ENCODE measurements at regions not wholly inside any gene's neighbourhood (a gene's known extent, or its start where the extent isn't known, plus 50 kb on each side); places are given as distances from the start of the nearest gene placed in this dataset.

DNA sequence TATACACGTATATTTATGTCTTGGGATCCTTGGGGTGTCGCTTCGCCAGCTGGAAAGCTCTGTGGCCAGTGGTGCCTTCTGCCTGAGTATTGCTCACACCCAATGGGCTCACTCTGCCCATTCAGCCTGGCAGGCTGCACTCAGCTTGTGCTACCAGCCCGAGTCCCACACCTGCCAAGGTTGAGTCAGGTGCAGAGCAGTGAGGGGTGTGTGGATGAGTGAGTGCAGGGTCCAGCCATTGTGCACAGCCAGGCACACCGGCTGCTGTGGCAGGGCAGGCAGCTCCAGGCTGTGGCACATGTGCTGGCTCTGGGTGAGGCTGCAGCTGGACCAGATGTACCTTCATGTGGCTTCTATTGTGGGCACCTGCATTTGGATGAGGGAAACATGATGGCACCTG, 496.9 kb upstream of the LINC00305 start:
- 88 to 94% methylated on average over 5 of the region's 5 CpGs for WGBS, 2 donors
- Histone ChIP-seq H3K9me3 (no peaks in the 10 kb centered on the region), H3K36me3 (no peaks in the 10 kb centered on the region), H3K4me1 (no peaks in the 10 kb centered on the region), H3K27ac (no peak overlapping the region), H3K27me3 (no peaks in the 10 kb centered on the region), H3K4me3 (no peak overlapping the region)
- DNase-seq = no peak
- intact Hi-C loops (cut with DNase I) = no loop called here
- no peak for TF ChIP-seq EP300 (IDR thresholded peaks at IDR 0.05)
- TF ChIP-seq POLR2AphosphoS5 (IDR thresholded peaks at IDR 0.05) = no peak
- TF ChIP-seq, protein P1, sequence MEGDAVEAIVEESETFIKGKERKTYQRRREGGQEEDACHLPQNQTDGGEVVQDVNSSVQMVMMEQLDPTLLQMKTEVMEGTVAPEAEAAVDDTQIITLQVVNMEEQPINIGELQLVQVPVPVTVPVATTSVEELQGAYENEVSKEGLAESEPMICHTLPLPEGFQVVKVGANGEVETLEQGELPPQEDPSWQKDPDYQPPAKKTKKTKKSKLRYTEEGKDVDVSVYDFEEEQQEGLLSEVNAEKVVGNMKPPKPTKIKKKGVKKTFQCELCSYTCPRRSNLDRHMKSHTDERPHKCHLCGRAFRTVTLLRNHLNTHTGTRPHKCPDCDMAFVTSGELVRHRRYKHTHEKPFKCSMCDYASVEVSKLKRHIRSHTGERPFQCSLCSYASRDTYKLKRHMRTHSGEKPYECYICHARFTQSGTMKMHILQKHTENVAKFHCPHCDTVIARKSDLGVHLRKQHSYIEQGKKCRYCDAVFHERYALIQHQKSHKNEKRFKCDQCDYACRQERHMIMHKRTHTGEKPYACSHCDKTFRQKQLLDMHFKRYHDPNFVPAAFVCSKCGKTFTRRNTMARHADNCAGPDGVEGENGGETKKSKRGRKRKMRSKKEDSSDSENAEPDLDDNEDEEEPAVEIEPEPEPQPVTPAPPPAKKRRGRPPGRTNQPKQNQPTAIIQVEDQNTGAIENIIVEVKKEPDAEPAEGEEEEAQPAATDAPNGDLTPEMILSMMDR (IDR thresholded peaks at IDR 0.05) = no peak

DNA sequence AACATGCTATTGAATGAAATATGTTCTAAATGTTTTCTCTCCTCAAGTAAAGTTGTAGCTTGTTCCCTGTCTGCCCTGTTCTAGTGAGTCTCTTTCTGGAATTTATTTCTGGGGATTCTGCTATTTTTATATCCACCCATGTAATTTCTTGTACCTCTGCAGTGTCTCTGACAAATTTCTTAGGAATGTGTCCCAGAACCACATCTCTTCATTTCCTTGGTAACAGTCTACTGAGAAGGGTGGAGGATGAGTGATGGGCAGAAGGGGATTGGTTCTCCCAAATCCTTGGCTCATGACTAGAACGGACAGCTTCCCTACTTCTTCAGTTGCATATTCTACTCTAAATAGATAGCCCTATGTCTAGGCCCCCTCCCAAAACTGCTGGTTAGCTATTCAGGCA, 490.6 kb upstream of the LINC00305 start:
- H3K36me3 ChIP-seq = no peaks in the 10 kb centered on the region
- intact Hi-C loops (cut with DNase I) = no loop called here
- TF ChIP-seq EP300 (IDR thresholded peaks at IDR 0.05) (no peak), POLR2A (IDR thresholded peaks at IDR 0.05) (no peak), POLR2AphosphoS5 (IDR thresholded peaks at IDR 0.05) (no peak)
- TF ChIP-seq, protein P1 (IDR thresholded peaks at IDR 0.05) = no peak
- H3K4me3 ChIP-seq = no peak overlapping the region
- no peaks in the 10 kb centered on the region for H3K9me3 ChIP-seq
- H3K27ac ChIP-seq = no peak overlapping the region
- H3K4me1 ChIP-seq = no peaks in the 10 kb centered on the region
- 90 to 95% methylated on average over 1 of the region's 1 CpG for WGBS, 2 donors
- H3K27me3 ChIP-seq = no peaks in the 10 kb centered on the region
- no peak for DNase-seq

DNA sequence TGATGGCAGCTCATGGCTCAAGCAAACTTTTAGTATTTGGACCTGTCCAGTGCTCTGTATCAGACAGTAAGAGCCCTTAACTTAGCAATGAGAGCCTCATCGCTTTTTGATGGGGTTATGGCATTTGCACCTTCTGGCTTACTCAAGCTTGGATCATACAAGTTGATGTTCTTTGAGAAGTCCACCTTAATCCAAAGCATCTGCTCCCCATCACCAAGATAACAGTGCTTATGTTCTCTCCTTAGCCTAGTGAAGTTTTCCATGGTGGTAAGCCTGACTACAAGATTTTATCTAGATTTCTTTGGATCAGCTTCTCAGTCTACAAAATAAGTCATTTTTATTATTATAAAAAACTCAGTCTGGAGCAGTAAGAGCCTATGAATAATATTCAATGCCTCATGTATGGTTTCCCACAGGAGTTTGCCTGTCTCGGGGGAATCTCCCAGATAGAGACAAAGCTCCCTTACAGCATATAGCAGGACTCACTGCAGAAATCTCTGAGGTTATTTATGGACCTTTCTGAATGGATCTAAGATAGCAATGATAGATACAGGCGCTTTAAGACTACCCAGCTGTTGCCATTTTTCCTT, 472.2 kb upstream of the LINC00305 start:
- DNase-seq = no peak
- Histone ChIP-seq H3K9me3 (no peaks in the 10 kb centered on the region), H3K4me3 (no peak overlapping the region), H3K27ac (no peak overlapping the region), H3K27me3 (no peaks in the 10 kb centered on the region), H3K4me1 (no peaks in the 10 kb centered on the region), H3K36me3 (no peaks in the 10 kb centered on the region)
- TF ChIP-seq EP300 (IDR thresholded peaks at IDR 0.05) = no peak
- TF ChIP-seq, protein P1 (IDR thresholded peaks at IDR 0.05) = no peak
- TF ChIP-seq POLR2A (IDR thresholded peaks at IDR 0.05) = no peak
- no peak for TF ChIP-seq POLR2AphosphoS5 (IDR thresholded peaks at IDR 0.05)
- intact Hi-C loops (cut with DNase I) = no loop called here
- 90 to 93% methylated on average over 3 of the region's 3 CpGs for whole genome bisulfite sequencing, 2 donors

DNA sequence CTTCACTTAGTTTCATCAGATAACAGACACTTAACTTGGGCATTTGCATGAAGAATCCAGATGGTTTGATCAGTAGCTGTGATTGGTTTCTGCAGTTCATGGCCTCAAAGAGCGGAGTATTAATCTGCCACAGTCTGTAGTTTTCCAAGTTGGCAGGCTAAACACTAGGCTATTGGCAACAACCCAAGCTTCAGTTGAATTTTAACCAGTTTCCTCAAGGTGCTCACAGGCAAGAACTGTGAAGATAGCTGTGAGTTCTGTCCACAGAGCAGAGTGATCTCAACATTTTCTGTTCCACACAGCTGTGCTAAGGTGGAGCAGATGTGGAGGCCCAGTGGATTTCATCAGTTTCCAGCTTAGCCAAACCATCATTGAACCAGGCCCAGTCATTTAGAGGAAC, 469.5 kb upstream of the LINC00305 start:
- Histone ChIP-seq H3K4me1 (no peaks in the 10 kb centered on the region), H3K36me3 (no peaks in the 10 kb centered on the region), H3K9me3 (no peaks in the 10 kb centered on the region), H3K27ac (no peak overlapping the region), H3K27me3 (no peaks in the 10 kb centered on the region), H3K4me3 (no peak overlapping the region)
- DNase-seq = no peak
- WGBS, 2 donors = 83 to 85% methylated on average over 1 of the region's 1 CpG
- intact Hi-C loops (cut with DNase I) = no loop called here
- no peak for TF ChIP-seq POLR2A (IDR thresholded peaks at IDR 0.05)
- TF ChIP-seq, protein P1 (IDR thresholded peaks at IDR 0.05) = no peak
- TF ChIP-seq EP300 (IDR thresholded peaks at IDR 0.05) = no peak
- no peak for TF ChIP-seq POLR2AphosphoS5 (IDR thresholded peaks at IDR 0.05)

DNA sequence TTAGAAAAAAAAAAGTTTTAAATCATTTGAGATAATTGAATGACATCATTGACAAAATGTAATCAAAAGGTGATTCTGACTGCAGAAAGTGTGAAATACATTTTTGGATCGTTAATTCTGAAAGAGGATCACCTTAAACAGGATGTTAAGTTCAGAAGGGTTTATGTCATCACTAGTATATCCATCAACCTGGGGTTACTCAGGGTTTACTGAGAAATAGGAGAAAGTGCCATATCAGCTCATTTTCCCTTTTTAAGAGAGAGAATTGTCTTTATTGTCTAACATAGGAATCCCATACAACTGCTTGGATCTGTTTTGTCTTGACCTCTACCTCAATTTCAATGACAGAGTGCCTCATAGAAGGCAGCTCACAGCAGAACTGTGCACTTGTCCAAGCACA, 466.1 kb upstream of the LINC00305 start:
- 60 to 71% methylated on average over 1 of the region's 1 CpG for WGBS, 2 donors
- H3K9me3 ChIP-seq = no peaks in the 10 kb centered on the region
- TF ChIP-seq POLR2A (IDR thresholded peaks at IDR 0.05) (no peak), POLR2AphosphoS5 (IDR thresholded peaks at IDR 0.05) (no peak), EP300 (IDR thresholded peaks at IDR 0.05) (no peak)
- TF ChIP-seq, protein P1 (IDR thresholded peaks at IDR 0.05) = no peak
- no peaks in the 10 kb centered on the region for H3K36me3 ChIP-seq
- DNase-seq = no peak
- H3K27ac ChIP-seq = no peak overlapping the region
- H3K4me3 ChIP-seq = no peak overlapping the region
- no peaks in the 10 kb centered on the region for H3K4me1 ChIP-seq
- intact Hi-C loops (cut with DNase I) = no loop called here
- no peaks in the 10 kb centered on the region for H3K27me3 ChIP-seq
